HL-60 (cell line): ENCODE measurements at regions not wholly inside any gene's neighbourhood (a gene's known extent, or its start where the extent isn't known, plus 50 kb on each side); places are given as distances from the start of the nearest gene placed in this dataset.

Experiments used
- GABPA ChIP-seq: IDR thresholded peaks from 2 replicates; pipeline ENCODE4 v1.6.1; 2012; ENCODE audit warnings: low read depth
- POLR2AphosphoS5 ChIP-seq: IDR thresholded peaks from 2 replicates; pipeline ENCODE4 v1.6.1; 2012; ENCODE audit warnings: low read depth
- SPI1 ChIP-seq: IDR thresholded peaks from 2 replicates; pipeline ENCODE4 v1.6.1; 2012; ENCODE audit warnings: low read depth, mild to moderate bottlenecking, borderline replicate concordance
- TF ChIP-seq, protein P1 (sequence below): IDR thresholded peaks from one replicate; pipeline ENCODE4 v1.5.1; 2011; ENCODE audit warnings: low read length, control low read depth, inconsistent platforms; ENCODE audit not compliant: insufficient read depth
- TF ChIP-seq, protein P2 (sequence below): IDR thresholded peaks from 2 replicates; pipeline ENCODE4 v1.6.1; 2012; ENCODE audit warnings: low read depth; ENCODE audit not compliant: insufficient replicate concordance

DNA sequence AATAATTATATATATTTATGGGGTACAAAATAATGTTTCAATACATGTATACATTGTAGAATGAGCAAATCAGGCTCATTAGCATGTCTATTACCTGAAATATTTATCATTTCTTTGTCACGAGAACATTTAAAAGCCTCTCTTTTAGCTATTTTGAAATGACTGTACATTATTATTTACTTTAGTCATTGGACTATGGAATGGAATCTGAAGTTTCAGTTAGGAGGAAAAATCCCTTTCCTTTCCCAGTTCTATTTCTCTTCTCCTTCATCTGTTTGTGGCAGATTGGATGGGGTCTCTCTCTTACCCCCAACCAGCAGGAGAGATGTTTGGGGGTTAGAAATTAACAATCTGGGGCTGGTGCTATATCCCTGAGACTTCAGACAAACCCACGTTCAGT is 292.5 kb upstream of the SFRP2 start:
- TF ChIP-seq, protein P1, sequence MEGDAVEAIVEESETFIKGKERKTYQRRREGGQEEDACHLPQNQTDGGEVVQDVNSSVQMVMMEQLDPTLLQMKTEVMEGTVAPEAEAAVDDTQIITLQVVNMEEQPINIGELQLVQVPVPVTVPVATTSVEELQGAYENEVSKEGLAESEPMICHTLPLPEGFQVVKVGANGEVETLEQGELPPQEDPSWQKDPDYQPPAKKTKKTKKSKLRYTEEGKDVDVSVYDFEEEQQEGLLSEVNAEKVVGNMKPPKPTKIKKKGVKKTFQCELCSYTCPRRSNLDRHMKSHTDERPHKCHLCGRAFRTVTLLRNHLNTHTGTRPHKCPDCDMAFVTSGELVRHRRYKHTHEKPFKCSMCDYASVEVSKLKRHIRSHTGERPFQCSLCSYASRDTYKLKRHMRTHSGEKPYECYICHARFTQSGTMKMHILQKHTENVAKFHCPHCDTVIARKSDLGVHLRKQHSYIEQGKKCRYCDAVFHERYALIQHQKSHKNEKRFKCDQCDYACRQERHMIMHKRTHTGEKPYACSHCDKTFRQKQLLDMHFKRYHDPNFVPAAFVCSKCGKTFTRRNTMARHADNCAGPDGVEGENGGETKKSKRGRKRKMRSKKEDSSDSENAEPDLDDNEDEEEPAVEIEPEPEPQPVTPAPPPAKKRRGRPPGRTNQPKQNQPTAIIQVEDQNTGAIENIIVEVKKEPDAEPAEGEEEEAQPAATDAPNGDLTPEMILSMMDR: no peak
- TF ChIP-seq POLR2AphosphoS5: no peak
- no peak for TF ChIP-seq GABPA
- TF ChIP-seq, protein P2, sequence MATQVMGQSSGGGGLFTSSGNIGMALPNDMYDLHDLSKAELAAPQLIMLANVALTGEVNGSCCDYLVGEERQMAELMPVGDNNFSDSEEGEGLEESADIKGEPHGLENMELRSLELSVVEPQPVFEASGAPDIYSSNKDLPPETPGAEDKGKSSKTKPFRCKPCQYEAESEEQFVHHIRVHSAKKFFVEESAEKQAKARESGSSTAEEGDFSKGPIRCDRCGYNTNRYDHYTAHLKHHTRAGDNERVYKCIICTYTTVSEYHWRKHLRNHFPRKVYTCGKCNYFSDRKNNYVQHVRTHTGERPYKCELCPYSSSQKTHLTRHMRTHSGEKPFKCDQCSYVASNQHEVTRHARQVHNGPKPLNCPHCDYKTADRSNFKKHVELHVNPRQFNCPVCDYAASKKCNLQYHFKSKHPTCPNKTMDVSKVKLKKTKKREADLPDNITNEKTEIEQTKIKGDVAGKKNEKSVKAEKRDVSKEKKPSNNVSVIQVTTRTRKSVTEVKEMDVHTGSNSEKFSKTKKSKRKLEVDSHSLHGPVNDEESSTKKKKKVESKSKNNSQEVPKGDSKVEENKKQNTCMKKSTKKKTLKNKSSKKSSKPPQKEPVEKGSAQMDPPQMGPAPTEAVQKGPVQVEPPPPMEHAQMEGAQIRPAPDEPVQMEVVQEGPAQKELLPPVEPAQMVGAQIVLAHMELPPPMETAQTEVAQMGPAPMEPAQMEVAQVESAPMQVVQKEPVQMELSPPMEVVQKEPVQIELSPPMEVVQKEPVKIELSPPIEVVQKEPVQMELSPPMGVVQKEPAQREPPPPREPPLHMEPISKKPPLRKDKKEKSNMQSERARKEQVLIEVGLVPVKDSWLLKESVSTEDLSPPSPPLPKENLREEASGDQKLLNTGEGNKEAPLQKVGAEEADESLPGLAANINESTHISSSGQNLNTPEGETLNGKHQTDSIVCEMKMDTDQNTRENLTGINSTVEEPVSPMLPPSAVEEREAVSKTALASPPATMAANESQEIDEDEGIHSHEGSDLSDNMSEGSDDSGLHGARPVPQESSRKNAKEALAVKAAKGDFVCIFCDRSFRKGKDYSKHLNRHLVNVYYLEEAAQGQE: no peak
- no peak for TF ChIP-seq SPI1
